Tibial nerve (tissue), 3 donors: ENCODE measurements at regions not wholly inside any gene's neighbourhood (a gene's known extent, or its start where the extent isn't known, plus 50 kb on each side); places are given as distances from the start of the nearest gene placed in this dataset.

Experiments used
- CTCF ChIP-seq, 5 experiments: fragments of 200-600 bp in 3 of 5; fragments of 450-650 bp in 2 of 5; sonication (generic) in 3 of 5; IDR thresholded peaks; one replicate each; pipeline ENCODE4 v1.5.1; 2016 to 2019; ENCODE audit warnings: antibody characterized with exemption in 5 of 5, mild to moderate bottlenecking in 3 of 5, moderate library complexity in 2 of 5
- POLR2A ChIP-seq, 2 donors: fragments of 450-650 bp; IDR thresholded peaks; one replicate each; pipeline ENCODE4 v1.6.1; 2017; ENCODE audit warnings: antibody characterized with exemption in 2 of 2, mild to moderate bottlenecking in 2 of 2, moderate library complexity in 2 of 2

DNA sequence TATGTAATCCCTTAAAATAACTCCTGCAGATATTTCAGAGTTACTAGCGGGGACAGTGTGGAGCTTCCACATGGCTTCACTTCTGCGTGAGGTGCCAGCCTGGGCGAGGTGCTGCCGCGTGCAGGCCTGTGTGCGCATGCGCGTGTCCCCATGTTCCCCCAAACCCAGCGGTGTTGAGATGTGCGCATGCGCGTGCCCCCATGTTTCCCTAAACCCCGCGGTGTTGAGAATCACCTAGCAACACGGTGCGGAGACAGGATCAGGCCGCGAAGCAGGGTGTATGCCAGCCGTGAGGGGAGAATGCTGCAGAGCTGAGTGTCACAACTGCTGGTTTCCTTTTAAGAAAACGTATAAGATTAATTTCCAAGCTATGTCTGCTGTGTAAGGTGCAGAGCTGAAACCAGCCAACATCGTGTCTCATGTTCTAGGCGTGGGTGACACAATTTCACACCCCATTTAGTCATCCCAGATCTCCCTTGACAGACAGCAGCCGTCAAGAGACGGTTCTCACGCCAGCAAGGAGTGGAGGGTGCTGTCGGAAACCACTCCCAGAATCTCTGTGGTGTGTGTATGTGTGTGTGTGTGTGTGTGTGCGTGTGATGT, 71.9 kb upstream of the ADARB2 start:
- no peak for TF ChIP-seq CTCF (IDR thresholded peaks at IDR 0.05)
- no peak for TF ChIP-seq POLR2A (IDR thresholded peaks at IDR 0.05)
